B cell (primary cell): ENCODE measurements at regions not wholly inside any gene's neighbourhood (a gene's known extent, or its start where the extent isn't known, plus 50 kb on each side); places are given as distances from the start of the nearest gene placed in this dataset.

ENCODE experiments used
- ATAC-seq: fragments of 200-7000 bp; cut with Tn5 transposase; one replicate; pipeline ENCODE4 v1.10.0; 2021; ENCODE audit warnings: low read depth, mild to moderate bottlenecking, moderate number of reproducible peaks, moderate library complexity
- CTCF ChIA-PET: fragments of 350-600 bp; sonication (Branson Sonifier 250); formaldehyde crosslinking; loops from one replicate; lab custom pipeline; 2021; ENCODE audit warnings: antibody characterized with exemption, inconsistent platforms; lab: Charles Lee
- POLR2A ChIA-PET: fragments of 350-600 bp; sonication (Branson Sonifier 250); formaldehyde crosslinking; loops from one replicate; lab custom pipeline; 2021; ENCODE audit warnings: antibody characterized with exemption; lab: Charles Lee
- DNase-seq: peaks from one replicate; pipeline ENCODE4 v3.0.0; 2013
- H2AFZ ChIP-seq: 2 replicates; pipeline ENCODE4 v1.6.1; 2012; ENCODE audit warnings: mild to moderate bottlenecking, low read depth, low read length; ENCODE audit not compliant: insufficient read depth, poor library complexity, severe bottlenecking
- H3K27ac ChIP-seq, 2 donors: 1 replicate in 1 of 2; 2 replicates in 1 of 2; pipeline ENCODE4 v1.5.1; 2012 to 2013; ENCODE audit warnings: low read length in 2 of 2, mild to moderate bottlenecking in 2 of 2, moderate library complexity in 1 of 2
- H3K27me3 ChIP-seq, 4 experiments: fragments of 200-600 bp in 1 of 4; sonication (generic) in 1 of 4; replicated peaks in 1 of 4; 1 replicate in 2 of 4; 2 replicates in 2 of 4; pipeline versions ENCODE4 v1.6.1 to v1.7.0; 2013 to 2016; ENCODE audit warnings: low read length in 3 of 4, mild to moderate bottlenecking in 2 of 4, mixed read lengths in 1 of 4, moderate library complexity in 1 of 4; ENCODE audit not compliant: insufficient read depth in 4 of 4, control insufficient read depth in 3 of 4; ENCODE audit errors: control extremely low read depth in 1 of 4
- H3K36me3 ChIP-seq, 2 experiments: replicated peaks in 1 of 2; 1 replicate in 1 of 2; 2 replicates in 1 of 2; pipeline versions ENCODE4 v1.6.1 to v1.7.1; 2013; ENCODE audit warnings: low read length in 1 of 2; ENCODE audit not compliant: insufficient read depth in 2 of 2, control insufficient read depth in 1 of 2; ENCODE audit errors: control extremely low read depth in 1 of 2, extremely low read depth in 1 of 2
- H3K4me1 ChIP-seq, 2 donors: fragments of 200-600 bp in 1 of 2; sonication (generic) in 1 of 2; 1 replicate in 1 of 2; 2 replicates in 1 of 2; pipeline versions ENCODE4 v1.5.1 to v1.6.1; 2013 to 2017; ENCODE audit warnings: low read length in 2 of 2; ENCODE audit not compliant: control insufficient read depth in 2 of 2, insufficient read depth in 2 of 2
- H3K4me2 ChIP-seq: replicated peaks from 2 replicates; pipeline ENCODE3; 2012; ENCODE audit warnings: mild to moderate bottlenecking, low read depth, low read length; ENCODE audit not compliant: poor library complexity, severe bottlenecking
- H3K4me3 ChIP-seq, 5 experiments: fragments of 200-600 bp in 1 of 5; sonication (generic) in 1 of 5; 1 replicate in 3 of 5; 2 replicates in 2 of 5; pipeline versions ENCODE4 v1.5.1 to v1.7.0; 2011 to 2016; ENCODE audit warnings: low read length in 4 of 5, mild to moderate bottlenecking in 4 of 5, low read depth in 2 of 5, control low read depth in 1 of 5, moderate library complexity in 1 of 5; ENCODE audit not compliant: insufficient read depth in 1 of 5; ENCODE audit errors: control extremely low read depth in 1 of 5, extremely low read depth in 1 of 5
- H3K79me2 ChIP-seq: fragments of 200-600 bp; sonication (generic); one replicate; pipeline ENCODE4 v1.6.0; 2016; ENCODE audit warnings: low read length; ENCODE audit not compliant: control insufficient read depth, insufficient read depth
- H3K9ac ChIP-seq: fragments of 200-600 bp; sonication (generic); 2 replicates; pipeline ENCODE4 v1.6.1; 2017; ENCODE audit warnings: mild to moderate bottlenecking, low read length, moderate library complexity
- H3K9me3 ChIP-seq, 3 donors: one replicate each; pipeline versions ENCODE4 v1.6.1 to v1.7.1; 2013; ENCODE audit warnings: low read length in 2 of 3; ENCODE audit not compliant: control insufficient read depth in 2 of 3, insufficient read depth in 1 of 3; ENCODE audit errors: control extremely low read depth in 1 of 3
- H4K20me1 ChIP-seq: 2 replicates; pipeline ENCODE4 v1.6.0; 2012; ENCODE audit warnings: mild to moderate bottlenecking, low read length; ENCODE audit not compliant: insufficient read depth, control insufficient read depth, poor library complexity, severe bottlenecking
- H3K27ac Mint-ChIP-seq: one replicate; pipeline ENCODE4 v1.8.0; 2021; ENCODE audit warnings: mixed read lengths
- H3K27me3 Mint-ChIP-seq: one replicate; pipeline ENCODE4 v1.8.0; 2021; ENCODE audit warnings: mixed read lengths
- H3K4me1 Mint-ChIP-seq: one replicate; pipeline ENCODE4 v1.8.0; 2021; ENCODE audit warnings: mixed read lengths
- H3K4me3 Mint-ChIP-seq: one replicate; pipeline ENCODE4 v1.8.0; 2021; ENCODE audit warnings: mixed read lengths
- H3K9me3 Mint-ChIP-seq: one replicate; pipeline ENCODE4 v1.8.0; 2022; ENCODE audit warnings: mixed read lengths; ENCODE audit not compliant: insufficient read depth
- CTCF ChIP-seq: fragments of 200-600 bp; IDR thresholded peaks from one replicate; pipeline ENCODE4 v1.8.0; 2022; ENCODE audit warnings: antibody characterized with exemption, mild to moderate bottlenecking
- EZH2 ChIP-seq: IDR thresholded peaks from 2 replicates; pipeline ENCODE4 v1.6.1; 2012; ENCODE audit warnings: borderline replicate concordance, low read depth, mild to moderate bottlenecking, moderate library complexity, low read length; ENCODE audit not compliant: insufficient read depth, poor library complexity, severe bottlenecking
- WGBS: methylation state at CpG from one replicate; pipeline ENCODE4 v1.1.5; 2013; ENCODE audit warnings: missing lambda C conversion rate; ENCODE audit not compliant: insufficient coverage; 5-methylcytosine and 5-hydroxymethylcytosine counted together
- intact Hi-C: fragments of 100-400 bp; cut with micrococcal nuclease; formaldehyde crosslinking; loops from one replicate; pipeline ENCODE4 v1.10.0; 2022

- H3K9ac ChIP-seq = no peak overlapping the region
- CTCF ChIA-PET = no interaction called here
- no peaks in the 10 kb centered on the region for H3K36me3 ChIP-seq
- H3K27me3 Mint-ChIP-seq = no peaks in the 10 kb centered on the region
- H2AFZ ChIP-seq = no peak overlapping the region
- no peak overlapping the region for H3K4me2 ChIP-seq
- H4K20me1 ChIP-seq = no peaks in the 10 kb centered on the region
- POLR2A ChIA-PET = no interaction called here
- no peak overlapping the region for H3K4me3 Mint-ChIP-seq
- no peaks in the 10 kb centered on the region for H3K9me3 Mint-ChIP-seq
- H3K4me3 ChIP-seq = no peak overlapping the region
- no peaks in the 10 kb centered on the region for H3K27me3 ChIP-seq
- no peaks in the 10 kb centered on the region for H3K9me3 ChIP-seq
- TF ChIP-seq EZH2 = no peak
- TF ChIP-seq CTCF = no peak
- no peaks in the 10 kb centered on the region for H3K79me2 ChIP-seq
- intact Hi-C loops = no loop called here
- DNase-seq (no peak), ATAC-seq (no peak)
- no peaks in the 10 kb centered on the region for H3K4me1 ChIP-seq
- no peaks in the 10 kb centered on the region for H3K4me1 Mint-ChIP-seq
- 80% methylated on average over 1 of the region's 4 CpGs for WGBS
- no peak overlapping the region for H3K27ac Mint-ChIP-seq
- no peak overlapping the region for H3K27ac ChIP-seq
Measured at GRCh38 chr1:118739501-118739900, 248.6 kb downstream of the TBX15 start.

- Mint-ChIP-seq H3K4me3 (no peak overlapping the region), H3K4me1 (no peaks in the 10 kb centered on the region), H3K27ac (no peak overlapping the region), H3K27me3 (no peaks in the 10 kb centered on the region), H3K9me3 (no peaks in the 10 kb centered on the region)
- POLR2A ChIA-PET = no interaction called here
- intact Hi-C loops = no loop called here
- Histone ChIP-seq H2AFZ (no peak overlapping the region), H3K36me3 (no peaks in the 10 kb centered on the region), H3K79me2 (no peaks in the 10 kb centered on the region), H4K20me1 (no peaks in the 10 kb centered on the region), H3K27ac (no peak overlapping the region), H3K4me3 (no peak overlapping the region), H3K9me3 (no peaks in the 10 kb centered on the region), H3K4me2 (no peak overlapping the region), H3K4me1 (no peaks in the 10 kb centered on the region), H3K27me3 (no peaks in the 10 kb centered on the region), H3K9ac (no peak overlapping the region)
- ATAC-seq (no peak), DNase-seq (no peak)
- WGBS = no CpG with 5 or more reads among the region's 1 CpG
- CTCF ChIA-PET = no interaction called here
- TF ChIP-seq EZH2 = no peak
- no peak for TF ChIP-seq CTCF
Measured at GRCh38 chr1:118736322-118736721, 251.8 kb downstream of the TBX15 start.
